Smooth muscle cell (in vitro differentiated cells): ENCODE measurements at regions not wholly inside any gene's neighbourhood (a gene's known extent, or its start where the extent isn't known, plus 50 kb on each side); places are given as distances from the start of the nearest gene placed in this dataset.

Source experiments
- DNase-seq: peaks from one replicate; lab custom pipeline; 2025; ENCODE audit not compliant: unreplicated experiment; lab: John Stamatoyannopoulos, UW
- H2AFZ ChIP-seq: fragments of 200-600 bp; sonication (generic); 2 replicates; pipeline ENCODE4 v1.6.0; 2016; ENCODE audit warnings: antibody characterized with exemption, low read depth, mild to moderate bottlenecking
- H3F3A ChIP-seq: fragments of 200-600 bp; sonication (generic); 2 replicates; pipeline ENCODE4 v1.6.0; 2017; ENCODE audit warnings: antibody characterized with exemption, low read depth
- H3K27ac ChIP-seq: fragments of 200-600 bp; sonication (generic); 2 replicates; pipeline ENCODE4 v1.5.1; 2016; ENCODE audit warnings: low read depth, mild to moderate bottlenecking
- H3K27me3 ChIP-seq: fragments of 200-600 bp; sonication (generic); 2 replicates; pipeline ENCODE4 v1.6.1; 2016; ENCODE audit warnings: low read depth, mild to moderate bottlenecking
- H3K36me3 ChIP-seq: fragments of 200-600 bp; sonication (generic); 2 replicates; pipeline ENCODE4 v1.5.1; 2016; ENCODE audit warnings: low read depth
- H3K4me1 ChIP-seq: fragments of 200-600 bp; sonication (generic); 2 replicates; pipeline ENCODE4 v1.5.1; 2016; ENCODE audit warnings: low read depth
- H3K4me2 ChIP-seq: fragments of 200-600 bp; sonication (generic); 2 replicates; pipeline ENCODE4 v1.6.0; 2016; ENCODE audit warnings: mild to moderate bottlenecking
- H3K4me3 ChIP-seq: fragments of 200-600 bp; sonication (generic); 2 replicates; pipeline ENCODE4 v1.5.1; 2016; ENCODE audit warnings: mild to moderate bottlenecking
- H3K79me2 ChIP-seq: fragments of 200-600 bp; sonication (generic); 2 replicates; pipeline ENCODE4 v1.6.0; 2016; ENCODE audit warnings: low read depth, mild to moderate bottlenecking
- H3K9ac ChIP-seq: fragments of 200-600 bp; sonication (generic); 2 replicates; pipeline ENCODE4 v1.6.0; 2016; ENCODE audit warnings: low read depth
- H3K9me3 ChIP-seq: fragments of 200-600 bp; sonication (generic); replicated peaks from 2 replicates; pipeline ENCODE4 v1.5.1; 2016; ENCODE audit warnings: low read depth
- H4K20me1 ChIP-seq: fragments of 200-600 bp; sonication (generic); 2 replicates; pipeline ENCODE4 v1.6.0; 2016; ENCODE audit warnings: low read depth
- CTCF ChIP-seq: fragments of 200-600 bp; sonication (generic); IDR thresholded peaks from 2 replicates; pipeline ENCODE4 v1.5.1; 2017; ENCODE audit warnings: borderline replicate concordance, mild to moderate bottlenecking, antibody characterized with exemption; ENCODE audit not compliant: insufficient read depth, poor library complexity, severe bottlenecking
- WGBS: methylation state at CpG from one replicate; pipeline ENCODE4 v1.1.7; 2016; ENCODE audit warnings: low lambda C conversion rate; 5-methylcytosine and 5-hydroxymethylcytosine counted together

- Histone ChIP-seq H2AFZ (no peak overlapping the region), H3K79me2 (no peaks in the 10 kb centered on the region), H3K9me3 (no peaks in the 10 kb centered on the region), H3K27me3 (no peaks in the 10 kb centered on the region), H3K4me1 (no peaks in the 10 kb centered on the region), H3K4me2 (no peak overlapping the region), H3K27ac (no peak overlapping the region), H3K36me3 (no peaks in the 10 kb centered on the region), H3K9ac (no peak overlapping the region), H4K20me1 (no peaks in the 10 kb centered on the region), H3F3A (no peaks in the 10 kb centered on the region), H3K4me3 (no peak overlapping the region)
- 47% methylated on average over 3 of the region's 3 CpGs for WGBS
- DNase-seq: no peak
- no peak for TF ChIP-seq CTCF
Observed at GRCh38 chr7:27398851-27399250, 156.2 kb downstream of the EVX1 start.

GRCh38 chr7:27399791-27400567 lies 157.4 kb downstream of the EVX1 start:
- H3K4me2 ChIP-seq: no peak overlapping the region
- H3K4me3 ChIP-seq: no peak overlapping the region
- no peak overlapping the region for H2AFZ ChIP-seq
- H3K36me3 ChIP-seq: no peaks in the 10 kb centered on the region
- H3K27me3 ChIP-seq: no peaks in the 10 kb centered on the region
- no peaks in the 10 kb centered on the region for H3F3A ChIP-seq
- 76% methylated on average over 11 of the region's 11 CpGs for WGBS
- H3K27ac ChIP-seq: no peak overlapping the region
- no peak overlapping the region for H3K9ac ChIP-seq
- no peaks in the 10 kb centered on the region for H4K20me1 ChIP-seq
- no peaks in the 10 kb centered on the region for H3K79me2 ChIP-seq
- no peaks in the 10 kb centered on the region for H3K4me1 ChIP-seq
- no peaks in the 10 kb centered on the region for H3K9me3 ChIP-seq
- no peak for TF ChIP-seq CTCF
- DNase-seq: no peak

GRCh38 chr7:27405780-27406179 lies 163.2 kb downstream of the EVX1 start:
- H3K4me2 ChIP-seq: no peak overlapping the region
- no peaks in the 10 kb centered on the region for H4K20me1 ChIP-seq

More at GRCh38 chr7:27405780-27406179, 163.2 kb downstream of the EVX1 start:
- no peaks in the 10 kb centered on the region for H3K27me3 ChIP-seq
- no peaks in the 10 kb centered on the region for H3K36me3 ChIP-seq
- H3K4me3 ChIP-seq: no peak overlapping the region
- H3K79me2 ChIP-seq: no peaks in the 10 kb centered on the region
- H3K27ac ChIP-seq: no peak overlapping the region
- no peaks in the 10 kb centered on the region for H3K4me1 ChIP-seq
- 97% methylated on average over 8 of the region's 8 CpGs for WGBS
- H3K9me3 ChIP-seq: no peaks in the 10 kb centered on the region
- TF ChIP-seq CTCF: no peak
- DNase-seq: no peak
- H3F3A ChIP-seq: no peaks in the 10 kb centered on the region
- H2AFZ ChIP-seq: no peak overlapping the region
- no peak overlapping the region for H3K9ac ChIP-seq
